HG03135 (cell line): ENCODE measurements at regions not wholly inside any gene's neighbourhood (a gene's known extent, or its start where the extent isn't known, plus 50 kb on each side); places are given as distances from the start of the nearest gene placed in this dataset.

Experiments
- ATAC-seq: cut with Tn5 transposase; IDR thresholded peaks from one replicate; pipeline ENCODE4 v1.9.1; 2021; ENCODE audit warnings: mild to moderate bottlenecking, moderate library complexity; ENCODE audit not compliant: unreplicated experiment

DNA sequence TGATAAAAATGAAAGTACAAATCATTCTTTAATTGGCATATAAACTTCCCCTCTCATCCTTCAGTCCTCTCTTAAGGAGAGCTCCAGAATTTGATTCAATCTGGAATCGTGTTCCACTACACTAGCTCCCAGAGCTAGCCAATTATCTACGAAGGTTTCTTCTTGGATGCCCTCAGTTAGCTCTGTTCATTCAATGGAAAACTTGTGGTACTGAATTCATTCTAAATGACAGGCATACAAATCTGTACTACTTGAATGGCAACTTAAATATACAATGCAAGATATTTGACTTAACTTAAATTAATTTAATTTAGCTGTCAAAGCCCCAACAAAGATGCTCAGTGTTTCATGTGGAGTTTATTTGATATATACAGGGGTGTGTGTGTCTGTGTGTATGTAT lies 1474.2 kb upstream of the CELF4 start:
- ATAC-seq: no peak

DNA sequence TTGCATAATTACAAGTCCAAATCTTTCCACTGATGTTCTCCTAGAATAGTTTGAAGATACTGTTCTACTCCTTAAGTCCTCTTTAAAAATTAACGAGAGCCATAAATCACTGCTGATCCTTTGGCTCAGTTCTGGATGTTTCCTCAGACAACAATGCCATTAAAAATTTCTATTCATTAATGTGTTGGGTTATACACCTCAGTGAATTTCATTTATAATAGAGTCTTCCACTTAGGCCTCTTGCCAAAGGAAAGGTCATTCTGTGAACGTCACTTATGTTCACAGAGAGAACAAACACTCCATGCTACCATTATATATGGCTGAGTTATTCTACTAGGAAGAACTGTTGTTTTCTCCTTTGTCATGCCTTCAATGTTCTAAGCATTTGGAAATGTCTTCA lies 1472.3 kb upstream of the CELF4 start:
- ATAC-seq: no peak

DNA sequence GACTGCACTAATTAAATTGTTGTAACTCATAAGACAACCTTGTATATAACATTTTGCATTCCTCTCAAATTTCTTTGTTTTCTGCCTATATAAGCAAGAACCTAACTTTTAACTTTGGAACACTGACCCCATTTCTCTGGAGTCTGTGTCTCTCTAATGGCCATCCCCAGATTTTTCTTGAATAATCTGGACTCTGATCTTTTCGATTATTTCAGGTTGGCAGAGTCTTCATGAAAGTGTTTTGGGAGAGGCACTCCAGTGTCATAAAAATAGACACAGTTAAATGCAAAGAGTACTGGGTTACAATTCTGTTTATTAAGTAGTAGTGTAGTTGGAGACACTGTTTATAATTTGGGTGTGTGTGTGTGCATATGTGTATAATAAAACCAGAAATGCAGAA lies 1467.7 kb upstream of the CELF4 start:
- no peak for ATAC-seq

DNA sequence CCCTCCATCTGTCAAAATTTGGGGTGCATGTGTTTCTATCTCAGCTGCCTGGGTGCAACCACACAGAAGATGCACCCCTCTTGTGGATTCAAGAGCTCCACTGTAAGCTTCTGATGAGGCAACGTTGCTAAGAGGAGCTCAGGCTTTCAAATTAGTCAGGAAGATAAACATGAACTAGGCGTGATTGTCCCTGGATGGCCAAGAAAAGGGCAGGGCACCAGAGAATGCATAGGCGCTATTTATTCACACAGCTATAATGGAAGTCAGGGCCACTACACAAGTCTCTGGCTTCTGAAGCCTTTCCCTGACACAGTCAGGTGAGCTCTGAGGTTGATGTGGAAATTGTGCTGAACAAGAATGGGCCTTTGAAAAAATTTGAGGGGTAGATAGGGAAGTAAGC lies 1466.0 kb upstream of the CELF4 start:
- no peak for ATAC-seq

DNA sequence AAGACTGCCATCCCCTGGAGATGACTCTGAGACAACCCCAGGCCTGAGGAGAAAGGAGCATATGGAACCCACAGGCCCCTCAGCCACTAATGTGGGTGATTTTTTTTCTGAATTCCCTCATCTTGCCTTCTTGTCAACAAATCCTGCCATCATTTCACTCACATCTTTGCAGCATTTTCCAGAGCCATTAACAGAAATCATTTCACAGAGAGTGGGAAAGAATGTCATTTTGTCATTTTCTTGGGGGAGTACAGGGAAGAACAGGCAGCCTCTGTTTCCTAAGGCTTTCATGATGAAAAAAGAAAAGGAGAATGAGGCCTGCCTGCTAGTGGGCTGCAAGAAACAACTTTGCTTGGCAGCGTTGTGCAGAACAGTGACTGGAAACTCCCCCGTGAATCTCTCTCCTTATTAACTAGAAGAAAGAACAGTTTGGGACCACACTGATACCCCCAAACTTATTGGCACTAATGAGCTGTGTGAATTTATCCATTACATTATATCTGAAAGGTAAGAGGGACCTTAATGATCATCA lies 1464.6 kb upstream of the CELF4 start:
- no peak for ATAC-seq

DNA sequence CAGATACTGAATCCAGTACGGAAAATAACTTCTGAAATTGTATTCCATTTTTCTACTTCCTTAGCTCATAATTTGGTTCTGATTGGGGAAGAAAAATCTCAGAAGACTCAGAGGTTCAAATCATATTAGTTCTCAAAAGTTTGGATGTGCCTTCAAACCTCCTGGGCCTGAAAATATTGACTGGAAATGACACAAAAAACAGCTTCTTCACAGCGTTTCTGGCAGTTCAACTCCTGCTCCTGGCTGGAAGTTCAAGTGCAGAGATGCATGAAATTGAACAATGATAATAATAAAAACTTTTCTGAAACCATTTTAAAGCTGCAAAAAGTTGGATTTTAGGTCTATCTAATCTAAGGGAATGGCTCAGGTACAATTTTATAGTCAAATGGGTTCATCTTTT lies 1459.9 kb upstream of the CELF4 start:
- ATAC-seq: no peak

DNA sequence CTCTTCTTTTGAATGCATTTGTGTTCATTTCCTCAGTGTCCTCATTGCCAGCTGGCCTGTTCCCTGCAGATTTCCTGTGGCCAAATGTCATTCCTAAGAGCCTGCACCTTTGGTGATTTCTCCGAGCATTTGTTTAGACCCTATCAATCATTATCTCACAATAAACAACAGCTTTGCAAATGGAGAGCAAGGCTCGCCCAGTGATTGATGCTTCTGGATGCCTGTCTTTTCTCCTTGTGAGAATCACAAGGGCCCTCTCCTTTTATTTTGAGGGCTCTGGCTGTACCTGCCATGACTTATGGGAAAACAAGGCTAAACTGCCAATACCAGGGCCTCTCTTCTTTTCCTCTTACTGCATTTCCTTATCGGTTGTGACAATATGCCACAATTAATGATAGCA lies 1454.4 kb upstream of the CELF4 start:
- no peak for ATAC-seq

DNA sequence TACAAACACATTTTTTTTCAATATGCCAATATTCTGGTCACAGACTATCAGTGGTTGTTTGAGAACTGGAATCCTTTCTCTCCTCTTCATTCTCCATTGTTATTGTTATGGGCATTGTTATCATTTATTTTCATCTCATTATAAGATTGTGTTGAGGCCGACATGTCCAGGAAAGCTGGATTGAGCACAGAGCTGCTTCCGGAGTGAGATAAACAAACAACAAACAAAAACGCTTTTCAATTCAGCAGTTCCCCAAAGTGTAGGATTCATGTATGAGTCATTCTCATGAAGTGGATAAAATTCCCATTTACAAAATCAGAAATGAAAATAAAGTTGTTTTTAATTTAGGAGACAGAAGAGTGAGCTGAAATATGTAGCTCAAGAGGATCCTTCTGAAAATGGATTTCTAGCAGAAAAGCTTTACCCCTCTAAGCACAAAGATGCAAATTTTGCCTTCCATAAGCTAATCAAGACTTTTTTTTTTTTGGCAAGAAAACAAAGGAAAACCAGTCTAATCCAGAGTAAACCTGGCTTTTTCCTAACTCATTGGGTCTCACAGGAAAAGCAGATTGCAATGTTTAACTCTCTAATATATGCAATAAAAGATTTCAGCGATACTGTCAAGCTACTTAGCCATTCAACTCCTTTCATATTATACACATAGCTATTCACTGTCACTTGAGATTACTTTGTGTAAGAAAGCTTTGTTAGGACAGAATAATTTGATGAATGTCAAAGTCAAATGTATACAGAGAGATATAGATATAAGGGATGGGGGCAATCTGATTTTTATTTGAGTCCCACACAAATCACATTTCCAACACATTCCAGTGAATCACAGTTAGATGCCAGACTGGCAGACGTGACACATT lies 1441.7 kb upstream of the CELF4 start:
- ATAC-seq: no peak

DNA sequence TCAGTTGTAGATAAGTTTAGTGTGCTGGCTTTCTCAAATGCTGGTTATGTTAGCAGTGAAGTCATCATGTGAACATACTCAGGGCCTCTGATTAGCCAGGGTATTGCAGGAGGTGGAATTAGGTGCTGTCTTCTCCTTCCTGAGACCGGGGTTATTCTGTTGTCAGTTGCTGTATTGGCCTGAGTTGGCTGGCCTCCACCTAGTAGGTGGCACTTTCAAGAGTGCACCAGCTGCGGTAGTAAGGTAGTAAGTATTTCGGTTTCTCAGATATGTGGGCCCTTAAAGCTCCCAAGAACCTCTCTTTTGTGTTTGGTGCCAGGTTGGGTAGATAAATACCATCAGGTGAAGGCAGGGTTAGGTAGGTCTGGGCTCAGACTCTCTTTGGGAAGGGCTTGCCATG lies 1430.5 kb upstream of the CELF4 start:
- no peak for ATAC-seq

DNA sequence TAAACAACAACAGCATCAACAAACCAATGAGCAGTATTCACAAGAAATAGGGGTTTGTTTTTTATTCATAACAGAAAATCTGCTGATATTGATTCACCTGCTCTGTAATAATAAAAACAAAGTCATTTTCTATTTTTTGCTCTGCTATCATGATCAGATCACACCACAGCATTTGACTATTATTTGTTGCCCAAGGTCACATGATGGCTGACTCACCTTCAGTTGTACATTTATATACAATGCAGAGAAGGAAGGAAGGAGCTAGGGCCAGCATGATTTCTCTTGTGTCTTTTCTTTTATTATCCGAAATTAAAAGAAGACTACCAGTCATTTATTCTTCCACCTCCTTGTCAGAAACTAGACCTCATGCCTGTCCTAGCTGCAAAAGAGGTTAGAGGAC lies 1427.7 kb upstream of the CELF4 start:
- no peak for ATAC-seq

DNA sequence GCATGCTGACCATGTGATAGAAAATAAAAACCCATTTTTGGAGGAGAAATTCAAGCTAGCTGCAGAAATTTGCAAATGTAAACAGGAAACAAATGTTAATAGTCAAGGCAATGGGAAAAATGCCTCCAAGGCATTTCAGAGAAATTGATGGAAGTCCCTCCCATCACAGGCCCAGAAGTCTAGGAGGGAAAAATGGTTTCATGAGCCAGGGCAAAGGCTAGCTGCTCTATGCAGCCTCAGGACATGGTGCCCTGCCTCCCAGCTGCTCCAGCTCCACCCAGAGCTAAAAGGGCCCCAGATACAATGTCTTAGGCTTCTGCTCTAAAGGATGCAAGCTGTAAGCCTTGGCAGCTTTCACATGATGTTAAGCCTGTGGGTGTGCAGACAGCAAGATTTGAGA lies 1419.4 kb upstream of the CELF4 start:
- ATAC-seq: no peak

DNA sequence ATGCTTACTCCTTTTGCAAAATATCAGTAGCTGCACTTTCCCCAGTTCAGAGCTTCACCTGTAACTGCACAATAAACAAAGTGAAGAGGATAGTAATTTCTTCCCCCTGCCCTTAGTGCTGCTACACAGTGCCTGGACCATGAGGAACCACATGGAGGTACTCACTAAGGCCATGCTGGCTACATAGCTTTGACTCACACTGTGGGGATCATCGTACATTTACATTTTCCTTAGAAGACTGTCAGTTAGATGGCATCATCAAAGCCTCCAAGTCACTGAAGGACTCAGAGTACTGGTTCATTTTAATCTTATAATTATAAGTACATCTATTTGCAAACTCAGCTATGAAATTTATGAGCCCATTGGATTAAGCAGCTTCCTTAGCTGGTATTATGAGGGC lies 1416.5 kb upstream of the CELF4 start:
- no peak for ATAC-seq

DNA sequence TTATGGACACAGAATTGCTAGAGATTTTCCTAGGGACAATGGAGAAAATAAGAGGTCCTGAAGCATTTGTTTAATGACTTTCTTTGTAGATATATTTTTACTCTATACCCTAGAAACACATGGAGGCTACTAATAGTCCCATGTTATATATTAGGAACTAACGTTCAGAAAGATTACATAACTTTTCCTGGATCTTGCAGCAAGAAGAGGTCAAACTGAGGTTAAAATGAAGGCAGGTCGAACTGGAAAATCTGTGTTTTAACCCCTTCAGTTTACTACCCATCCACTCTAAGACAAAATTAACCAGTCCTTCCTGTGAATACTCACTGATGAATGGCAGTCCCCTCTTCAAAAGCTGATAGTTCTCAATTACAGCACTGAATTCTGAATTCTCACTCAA lies 1415.8 kb upstream of the CELF4 start:
- no peak for ATAC-seq

DNA sequence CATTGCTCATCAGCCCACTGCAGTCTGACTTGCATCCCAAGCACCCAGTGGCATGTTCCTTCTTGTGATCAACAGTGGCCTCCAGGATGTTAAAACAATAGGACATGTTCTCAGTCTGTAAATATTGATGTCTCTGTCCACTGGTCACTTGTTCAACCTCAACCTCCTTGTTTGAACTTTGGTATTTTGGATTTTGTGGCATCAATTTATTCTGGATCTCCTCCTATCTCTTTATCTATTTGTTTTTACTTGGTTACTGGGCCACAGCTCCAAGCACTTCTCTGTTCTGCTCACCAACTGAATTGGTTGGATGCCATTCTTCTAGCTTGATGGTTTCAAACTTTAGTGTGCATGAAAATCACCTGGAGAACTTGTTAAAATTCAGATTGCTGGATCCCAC lies 1414.8 kb upstream of the CELF4 start:
- no peak for ATAC-seq

DNA sequence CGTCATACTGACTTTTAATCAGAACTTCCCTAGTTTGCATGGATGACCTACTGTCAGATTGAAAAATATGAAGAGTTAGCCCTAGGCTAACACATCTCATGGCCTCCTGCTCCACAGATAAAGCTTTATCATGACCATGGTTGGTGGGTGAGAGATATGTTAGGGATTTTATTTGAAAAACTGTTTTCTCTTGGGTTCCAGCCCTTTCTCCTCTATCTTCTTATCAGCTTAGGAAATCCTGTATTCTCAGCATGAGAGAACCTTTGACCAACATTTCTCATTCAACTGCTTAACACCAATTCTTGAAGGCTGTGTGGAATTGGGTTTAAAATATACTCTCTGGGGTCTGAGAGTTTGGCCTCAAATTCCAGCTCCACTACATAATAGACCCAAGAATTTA lies 1407.0 kb upstream of the CELF4 start:
- no peak for ATAC-seq

DNA sequence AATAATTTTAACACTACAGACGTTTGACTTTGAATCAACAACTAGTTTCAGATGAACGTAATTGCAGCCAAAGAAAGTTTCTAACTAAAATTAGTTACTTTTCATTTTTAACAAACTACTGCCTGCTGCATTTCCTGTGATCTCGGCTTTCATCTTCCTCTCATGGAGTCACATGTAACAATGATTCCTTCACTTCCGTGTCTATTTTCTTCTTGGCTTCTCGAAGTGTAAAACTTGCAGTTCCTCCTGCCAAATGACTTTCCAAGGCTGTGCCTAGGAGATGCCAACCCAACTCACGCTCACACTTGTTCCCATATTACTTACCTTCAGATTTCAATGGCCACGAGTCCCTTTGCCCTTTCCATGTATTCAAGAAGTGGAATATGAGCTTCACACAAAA lies 1406.3 kb upstream of the CELF4 start:
- no peak for ATAC-seq

DNA sequence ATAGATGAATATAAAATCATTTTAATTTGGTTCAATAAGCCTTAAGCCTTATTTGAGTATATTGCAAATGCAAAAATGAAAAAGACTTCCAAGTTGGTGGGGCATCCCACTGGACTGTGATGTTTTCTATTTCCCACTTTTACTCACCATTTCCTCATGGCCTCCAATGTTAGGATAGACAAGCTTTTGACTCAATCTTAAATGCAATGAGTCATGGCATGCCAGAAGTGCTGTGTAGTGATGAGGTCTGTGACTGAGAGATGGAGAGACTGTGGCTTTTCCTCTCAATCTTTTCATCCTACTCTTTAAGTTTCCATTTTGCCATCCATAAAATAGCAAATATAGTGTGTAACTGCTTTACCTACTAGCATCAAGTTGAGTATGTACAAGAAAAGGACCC lies 1401.2 kb upstream of the CELF4 start:
- ATAC-seq: no peak

DNA sequence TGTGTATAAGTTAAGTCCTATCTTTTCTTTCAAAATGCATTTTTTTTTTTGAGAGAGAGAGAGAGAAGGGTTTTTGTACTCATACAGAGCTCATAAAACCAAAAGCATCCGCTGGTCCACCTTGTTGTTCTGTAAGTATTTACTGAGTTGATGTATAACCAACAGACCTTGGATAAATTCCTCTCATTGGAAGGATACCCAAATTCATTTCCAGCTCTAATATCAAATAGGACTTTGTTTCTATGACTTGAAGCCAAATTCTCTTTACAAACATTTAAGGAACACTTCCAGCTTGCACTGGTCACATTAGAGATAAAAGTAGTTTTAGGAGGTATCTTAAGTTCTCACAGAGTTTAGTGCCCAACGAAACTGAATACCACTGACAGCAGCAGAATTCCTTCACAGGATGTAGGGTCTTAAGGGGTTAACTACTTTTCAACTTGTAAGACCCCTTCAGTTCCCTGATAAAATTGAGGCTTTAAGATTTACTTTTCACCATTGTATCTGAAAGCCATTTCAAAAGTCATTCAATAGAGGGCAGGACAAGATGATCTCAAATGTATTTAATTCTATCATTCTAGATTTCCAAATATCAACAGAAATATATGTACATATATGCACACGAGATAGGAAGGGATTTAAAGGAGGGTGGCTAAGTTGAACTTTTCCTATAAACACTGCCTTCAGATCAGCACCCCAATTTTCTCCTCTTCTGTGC lies 1398.5 kb upstream of the CELF4 start:
- ATAC-seq: no peak

DNA sequence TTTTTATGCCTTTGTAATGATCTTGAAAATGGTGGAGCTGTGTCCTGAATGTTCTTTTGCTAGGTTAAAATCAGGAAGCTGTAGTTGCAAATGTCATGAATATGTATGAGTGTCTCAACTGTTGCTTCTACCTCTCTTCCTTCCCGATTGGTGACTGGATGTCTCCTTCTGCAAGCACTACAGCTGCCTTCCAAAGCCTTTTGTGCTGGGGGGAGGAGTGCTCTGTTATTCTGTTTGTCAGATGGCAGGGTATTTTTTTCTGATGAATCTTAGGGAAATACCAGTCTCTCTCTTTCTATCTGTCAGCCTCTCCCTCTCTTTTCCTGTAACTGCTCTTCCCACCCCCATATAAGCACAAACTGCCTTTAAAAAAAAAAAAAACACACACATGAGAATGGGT lies 1396.3 kb upstream of the CELF4 start:
- no peak for ATAC-seq

DNA sequence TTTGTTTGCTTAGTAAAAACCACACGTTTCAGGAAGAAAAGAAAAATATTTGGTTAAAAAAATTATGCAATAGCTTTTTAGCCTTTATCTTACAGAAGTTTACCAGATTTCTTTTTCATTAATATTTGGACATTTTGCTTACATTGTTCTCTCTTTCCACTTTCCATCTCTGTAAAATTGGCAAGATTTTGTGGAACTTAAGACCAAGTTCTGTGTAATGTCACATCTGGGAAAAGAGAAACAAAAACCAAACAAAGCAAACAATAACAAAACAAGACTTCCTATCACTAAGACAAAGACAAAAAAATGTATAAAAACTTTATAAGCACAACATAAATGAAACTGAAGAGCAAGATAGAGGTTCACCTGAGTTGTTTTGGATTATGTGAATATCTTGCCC lies 1392.1 kb upstream of the CELF4 start:
- no peak for ATAC-seq

DNA sequence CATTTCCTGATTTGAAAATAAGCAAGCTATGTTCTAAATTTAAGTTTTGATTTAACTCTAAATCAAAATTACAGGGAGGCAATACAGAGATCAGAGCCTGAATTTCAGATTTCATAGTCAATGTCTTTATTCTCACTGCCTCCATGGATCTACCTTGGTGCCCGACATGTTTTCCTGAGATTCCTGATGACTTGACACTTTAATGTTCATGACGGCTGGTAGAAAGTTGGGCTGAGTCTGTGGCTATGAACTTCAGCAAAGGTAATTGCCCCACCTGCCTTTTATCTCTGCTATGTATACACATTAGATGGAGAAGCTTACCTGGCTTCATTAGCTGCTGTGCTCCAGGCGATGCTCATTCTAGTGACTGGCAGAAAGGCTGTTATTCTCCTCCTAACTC lies 1390.5 kb upstream of the CELF4 start:
- ATAC-seq: no peak

DNA sequence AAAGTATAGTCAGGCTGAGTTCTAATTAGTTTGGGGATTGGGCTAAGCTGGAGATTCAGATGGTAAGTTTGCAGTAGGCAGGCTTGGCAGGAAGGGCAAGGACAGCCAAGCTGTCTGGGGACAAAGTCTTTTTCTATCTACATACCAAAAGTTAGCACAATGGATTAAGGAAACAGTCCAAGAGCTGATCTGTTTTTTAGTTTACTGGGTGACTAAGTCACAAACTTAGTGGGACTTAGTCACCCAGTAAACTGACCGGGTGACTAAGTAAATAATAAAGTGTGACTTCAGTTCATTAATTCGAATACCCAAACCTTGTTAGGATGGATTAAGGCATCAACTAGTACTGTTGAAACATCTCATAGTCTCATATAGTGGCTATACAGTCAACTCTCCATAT lies 1386.0 kb upstream of the CELF4 start:
- no peak for ATAC-seq
